H9 (cell line): ENCODE measurements at regions not wholly inside any gene's neighbourhood (a gene's known extent, or its start where the extent isn't known, plus 50 kb on each side); places are given as distances from the start of the nearest gene placed in this dataset.
"Not testable (repeated sequence)": the region's sequence is repeated elsewhere in the genome, so short reads cannot be mapped to it uniquely, and the experiment has no call there.

ENCODE experiments used
- DNase-seq: peaks from one replicate; pipeline ENCODE4 v3.0.0-alpha.2; 2017
- H2AFZ ChIP-seq: one replicate; pipeline ENCODE4 v1.6.1; 2013; ENCODE audit warnings: mild to moderate bottlenecking, low read length, control low read depth, moderate library complexity
- H2AK5ac ChIP-seq: 2 replicates; pipeline ENCODE4 v1.6.1; 2013; ENCODE audit warnings: low read length, control low read depth, mixed read lengths; ENCODE audit not compliant: insufficient read length
- H2BK120ac ChIP-seq: one replicate; pipeline ENCODE4 v1.6.1; 2013; ENCODE audit warnings: low read depth, mild to moderate bottlenecking, low read length, control low read depth, inconsistent platforms; ENCODE audit not compliant: poor library complexity, severe bottlenecking
- H2BK12ac ChIP-seq: 2 replicates; pipeline ENCODE4 v1.6.1; 2013; ENCODE audit warnings: low read length, control low read depth, mixed read lengths, low read depth; ENCODE audit not compliant: insufficient read length
- H2BK15ac ChIP-seq: 2 replicates; pipeline ENCODE4 v1.6.1; 2013; ENCODE audit warnings: low read depth, low read length, control low read depth
- H2BK20ac ChIP-seq: one replicate; pipeline ENCODE4 v1.6.1; 2013; ENCODE audit warnings: low read depth, mild to moderate bottlenecking, low read length, control low read depth, inconsistent platforms; ENCODE audit not compliant: poor library complexity, severe bottlenecking
- H2BK5ac ChIP-seq: 2 replicates; pipeline ENCODE4 v1.6.1; 2013; ENCODE audit warnings: low read length, control low read depth, mixed read lengths; ENCODE audit not compliant: insufficient read length
- H3K14ac ChIP-seq: 2 replicates; pipeline ENCODE4 v1.6.1; 2013; ENCODE audit warnings: low read length, control low read depth; ENCODE audit not compliant: insufficient read depth
- H3K18ac ChIP-seq: 2 replicates; pipeline ENCODE4 v1.6.1; 2013; ENCODE audit warnings: low read depth, mild to moderate bottlenecking, mixed read lengths, low read length, control low read depth; ENCODE audit not compliant: insufficient read length
- H3K23ac ChIP-seq: 2 replicates; pipeline ENCODE4 v1.6.1; 2013; ENCODE audit warnings: low read length, control low read depth, mixed read lengths, low read depth; ENCODE audit not compliant: insufficient read length
- H3K23me2 ChIP-seq: 2 replicates; pipeline ENCODE4 v1.6.1; 2013; ENCODE audit warnings: low read depth, mild to moderate bottlenecking, mixed read lengths, low read length, control low read depth; ENCODE audit not compliant: insufficient read length, poor library complexity, severe bottlenecking
- H3K27ac ChIP-seq: 2 replicates; pipeline ENCODE4 v1.5.1; 2013; ENCODE audit warnings: low read length, control low read depth, mixed read lengths, low read depth; ENCODE audit not compliant: insufficient read length
- H3K27me3 ChIP-seq: 2 replicates; pipeline ENCODE4 v1.6.1; 2013; ENCODE audit warnings: low read length, control low read depth, inconsistent platforms; ENCODE audit not compliant: insufficient read depth
- H3K4ac ChIP-seq: 2 replicates; pipeline ENCODE4 v1.6.1; 2013; ENCODE audit warnings: low read depth, mild to moderate bottlenecking, control low read depth, inconsistent platforms, low read length, moderate library complexity
- H3K4me1 ChIP-seq: 2 replicates; pipeline ENCODE4 v1.6.1; 2013; ENCODE audit warnings: low read length, control low read depth, inconsistent platforms; ENCODE audit not compliant: insufficient read depth
- H3K4me2 ChIP-seq: 2 replicates; pipeline ENCODE4 v1.6.1; 2013; ENCODE audit warnings: low read length, control low read depth, mixed read lengths; ENCODE audit not compliant: insufficient read length, insufficient read depth
- H3K56ac ChIP-seq: 2 replicates; pipeline ENCODE4 v1.6.1; 2013; ENCODE audit warnings: low read depth, mild to moderate bottlenecking, mixed read lengths, low read length, control low read depth; ENCODE audit not compliant: insufficient read length
- H3K79me1 ChIP-seq: 2 replicates; pipeline ENCODE4 v1.6.1; 2013; ENCODE audit warnings: low read depth, mild to moderate bottlenecking, moderate library complexity, low read length, control low read depth, inconsistent platforms; ENCODE audit not compliant: insufficient read depth, poor library complexity, severe bottlenecking
- H3K79me2 ChIP-seq: 2 replicates; pipeline ENCODE4 v1.6.1; 2013; ENCODE audit warnings: low read length, control low read depth, inconsistent platforms; ENCODE audit not compliant: insufficient read depth
- H3K9ac ChIP-seq: 2 replicates; pipeline ENCODE4 v1.6.1; 2013; ENCODE audit warnings: low read length, control low read depth, mixed read lengths; ENCODE audit not compliant: insufficient read length; ENCODE audit errors: extremely low read depth
- H3K9me3 ChIP-seq: one replicate; pipeline ENCODE4 v1.6.1; 2013; ENCODE audit warnings: low read depth, low read length, inconsistent platforms; ENCODE audit not compliant: control insufficient read depth
- H3T11ph ChIP-seq: one replicate; pipeline ENCODE4 v1.6.1; 2013; ENCODE audit warnings: mild to moderate bottlenecking, low read length, control low read depth, inconsistent platforms
- H4K20me1 ChIP-seq: one replicate; pipeline ENCODE4 v1.6.1; 2013; ENCODE audit not compliant: control insufficient read depth, insufficient read length, insufficient read depth
- H4K5ac ChIP-seq: 2 replicates; pipeline ENCODE4 v1.6.1; 2013; ENCODE audit warnings: low read depth, mild to moderate bottlenecking, mixed read lengths, low read length, control low read depth; ENCODE audit not compliant: insufficient read length
- H4K8ac ChIP-seq: replicated peaks from 2 replicates; pipeline ENCODE4 v1.6.1; 2013; ENCODE audit warnings: low read length, control low read depth, mixed read lengths, low read depth; ENCODE audit not compliant: insufficient read length
- H4K91ac ChIP-seq: 2 replicates; pipeline ENCODE4 v1.6.1; 2013; ENCODE audit warnings: low read depth, mild to moderate bottlenecking, moderate library complexity, mixed read lengths, low read length, control low read depth; ENCODE audit not compliant: insufficient read length
- H3K27ac Mint-ChIP-seq, 3 experiments: 2 replicates in 2 of 3; 3 replicates in 1 of 3; pipeline ENCODE4 v1.8.0; 2020 to 2021; ENCODE audit warnings: mixed read lengths in 3 of 3, mild to moderate bottlenecking in 1 of 3, moderate library complexity in 1 of 3
- H3K27me3 Mint-ChIP-seq: 2 replicates; pipeline ENCODE4 v1.8.0; 2021; ENCODE audit warnings: low read depth, mild to moderate bottlenecking, moderate library complexity, mixed read lengths
- H3K36me3 Mint-ChIP-seq, 3 experiments: 2 replicates in 2 of 3; 3 replicates in 1 of 3; pipeline ENCODE4 v1.8.0; 2020 to 2021; ENCODE audit warnings: low read depth in 3 of 3, mixed read lengths in 3 of 3; ENCODE audit not compliant: insufficient read depth in 1 of 3
- H3K4me1 Mint-ChIP-seq, 2 experiments: 2 replicates each; pipeline ENCODE4 v1.8.0; 2020; ENCODE audit warnings: mixed read lengths in 2 of 2
- H3K4me3 Mint-ChIP-seq, 2 experiments: 2 replicates in 1 of 2; 3 replicates in 1 of 2; pipeline ENCODE4 v1.8.0; 2020 to 2021; ENCODE audit warnings: mild to moderate bottlenecking in 2 of 2, mixed read lengths in 2 of 2, moderate library complexity in 1 of 2
- H3K9me3 Mint-ChIP-seq, 2 experiments: 2 replicates in 1 of 2; 3 replicates in 1 of 2; pipeline ENCODE4 v1.8.0; 2020; ENCODE audit warnings: mild to moderate bottlenecking in 2 of 2, mixed read lengths in 2 of 2, moderate library complexity in 1 of 2
- WGBS: extraction: QIAGEN DNeasy Blood & Tissue Kit; methylation state at CpG from one replicate; pipeline ENCODE4 v1.1.7; 2013; ENCODE audit warnings: missing lambda C conversion rate, low lambda C conversion rate, mixed read lengths; ENCODE audit not compliant: insufficient read length; ENCODE audit errors: extremely low coverage; 5-methylcytosine and 5-hydroxymethylcytosine counted together

GRCh38 chr15:77890911-77891801 is 186.4 kb downstream of the TBC1D2B start:
- H3K27ac Mint-ChIP-seq, H3T11ph ChIP-seq, H4K5ac ChIP-seq, H2BK12ac ChIP-seq, H4K20me1 ChIP-seq, H3K4me1 ChIP-seq, H3K18ac ChIP-seq, H3K36me3 Mint-ChIP-seq, H2AK5ac ChIP-seq, H3K4me3 Mint-ChIP-seq, H2BK120ac ChIP-seq, H3K23me2 ChIP-seq, H3K4me2 ChIP-seq, DNase-seq, H3K27me3 ChIP-seq, H3K9me3 Mint-ChIP-seq, H4K8ac ChIP-seq, H3K14ac ChIP-seq, H3K79me2 ChIP-seq, H2BK5ac ChIP-seq, H3K4me1 Mint-ChIP-seq, H2BK15ac ChIP-seq, H3K27me3 Mint-ChIP-seq, H3K27ac ChIP-seq, H2BK20ac ChIP-seq, H3K9ac ChIP-seq, H3K79me1 ChIP-seq, H3K56ac ChIP-seq, H3K9me3 ChIP-seq, H3K23ac ChIP-seq, H4K91ac ChIP-seq, H2AFZ ChIP-seq, H3K4ac ChIP-seq: not testable (repeated sequence)
- WGBS = no CpG with 5 or more reads among the region's 20 CpGs

- not testable (repeated sequence) for H3K56ac ChIP-seq, H3K14ac ChIP-seq, H3K9ac ChIP-seq, H4K91ac ChIP-seq, H2BK12ac ChIP-seq, H3K9me3 Mint-ChIP-seq, H2BK120ac ChIP-seq, H4K8ac ChIP-seq, H3K27me3 Mint-ChIP-seq, H3T11ph ChIP-seq, H2BK20ac ChIP-seq, H2AFZ ChIP-seq, H3K27me3 ChIP-seq, H4K20me1 ChIP-seq, H3K79me2 ChIP-seq, H2BK5ac ChIP-seq, H3K36me3 Mint-ChIP-seq, H3K9me3 ChIP-seq, H3K4me1 Mint-ChIP-seq, H3K27ac ChIP-seq, H3K23me2 ChIP-seq, H3K18ac ChIP-seq, H3K23ac ChIP-seq, H3K4ac ChIP-seq, H2AK5ac ChIP-seq, H3K4me3 Mint-ChIP-seq, H3K79me1 ChIP-seq, H4K5ac ChIP-seq, DNase-seq, H3K4me1 ChIP-seq, H3K4me2 ChIP-seq, H2BK15ac ChIP-seq
- WGBS = no CpG with 5 or more reads among the region's 15 CpGs
- H3K27ac Mint-ChIP-seq = peak overlapping the region in 1 of 3 experiments; percentile 19; a peak in 2 of 7 replicates
Observed at GRCh38 chr15:77889828-77890725, 187.4 kb downstream of the TBC1D2B start.
